HepG2 (cell line): ENCODE measurements at regions not wholly inside any gene's neighbourhood (a gene's known extent, or its start where the extent isn't known, plus 50 kb on each side); places are given as distances from the start of the nearest gene placed in this dataset.
"Not testable (repeated sequence)": the region's sequence is repeated elsewhere in the genome, so short reads cannot be mapped to it uniquely, and the experiment has no call there.

Experiments used
- SOX13 ChIP-seq, 3 experiments: fragments of 450-650 bp in 1 of 3; sonication (generic) in 1 of 3; formaldehyde crosslinking in 1 of 3; IDR thresholded peaks in 2 of 3; conservative IDR thresholded peaks in 1 of 3; 2 replicates each; pipeline versions ENCODE4 v1.5.0 to v1.6.1; 2016 to 2020; ENCODE audit warnings: antibody characterized with exemption in 1 of 3, mild to moderate bottlenecking in 1 of 3, missing compliant biosample characterization in 1 of 3, missing genetic modification reagents in 1 of 3, moderate library complexity in 1 of 3
- XRCC5 ChIP-seq: fragments of 200-400 bp; formaldehyde crosslinking; optimal IDR thresholded peaks from 2 replicates; pipeline ENCODE3; 2017; ENCODE audit warnings: mild to moderate bottlenecking, low read length
- ZNF274 ChIP-seq: sonication (generic); formaldehyde crosslinking; IDR thresholded peaks from 2 replicates; pipeline ENCODE4 v1.5.1; 2020; ENCODE audit warnings: mild to moderate bottlenecking, missing genetic modification reagents
- ZNF3 ChIP-seq: IDR thresholded peaks from 2 replicates; pipeline ENCODE4 v1.7.0; 2017; ENCODE audit warnings: inconsistent platforms
- ZNF790 ChIP-seq: sonication (generic); formaldehyde crosslinking; IDR thresholded peaks from 2 replicates; pipeline ENCODE4 v1.8.0; 2022; ENCODE audit warnings: missing genetic modification reagents, mild to moderate bottlenecking, borderline replicate concordance
- TF ChIP-seq, protein P1 (sequence below): sonication (generic); formaldehyde crosslinking; IDR thresholded peaks from 2 replicates; pipeline ENCODE4 v1.8.1; 2023; ENCODE audit warnings: mild to moderate bottlenecking, missing genetic modification reagents
- TF ChIP-seq, protein P2 (sequence below): sonication (generic); formaldehyde crosslinking; IDR thresholded peaks from 2 replicates; pipeline ENCODE4 v1.5.0; 2020; ENCODE audit warnings: missing genetic modification reagents, mild to moderate bottlenecking, borderline replicate concordance
- TF ChIP-seq, protein P3 (sequence below): sonication (generic); formaldehyde crosslinking; conservative IDR thresholded peaks from 2 replicates; pipeline ENCODE4 v1.8.1; 2023; ENCODE audit warnings: missing genetic modification reagents
- TF ChIP-seq, protein P4 (sequence below): sonication (generic); formaldehyde crosslinking; IDR thresholded peaks from 2 replicates; pipeline ENCODE4 v1.5.0; 2020; ENCODE audit warnings: mild to moderate bottlenecking, missing genetic modification reagents, moderate library complexity

DNA sequence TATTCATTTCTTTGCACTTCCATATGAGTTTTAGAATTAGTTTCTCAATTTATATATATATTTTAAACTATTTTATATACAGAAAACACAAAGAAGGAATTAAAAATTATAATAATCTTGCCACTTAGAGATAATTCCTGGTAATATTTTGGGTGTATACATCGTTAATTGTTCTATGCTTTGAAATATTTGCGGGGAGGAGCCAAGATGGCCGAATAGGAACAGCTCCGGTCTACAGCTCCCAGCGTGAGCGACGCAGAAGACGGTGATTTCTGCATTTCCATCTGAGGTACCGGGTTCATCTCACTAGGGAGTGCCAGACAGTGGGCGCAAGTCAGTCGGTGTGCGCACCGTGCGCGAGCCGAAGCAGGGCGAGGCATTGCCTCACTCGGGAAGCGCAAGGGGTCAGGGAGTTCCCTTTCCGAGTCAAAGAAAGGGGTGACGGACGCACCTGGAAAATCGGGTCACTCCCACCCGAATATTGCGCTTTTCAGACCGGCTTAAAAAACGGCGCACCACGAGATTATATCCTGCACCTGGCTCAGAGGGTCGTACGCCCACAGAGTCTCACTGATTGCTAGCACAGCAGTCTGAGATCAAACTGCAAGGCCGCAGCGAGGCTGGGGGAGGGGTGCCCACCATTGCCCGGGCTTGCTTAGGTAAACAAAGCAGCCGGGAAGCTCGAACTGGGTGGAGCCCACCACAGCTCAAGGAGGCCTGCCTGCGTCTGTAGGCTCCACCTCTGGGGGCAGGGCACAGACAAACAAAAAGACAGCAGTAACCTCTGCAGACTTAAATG, 197.1 kb upstream of the HAAO start:
- not testable (repeated sequence) for TF ChIP-seq ZNF3 (CRISPR knock-in tag); ZNF790 (CRISPR knock-in tag); XRCC5; ZNF274 (CRISPR knock-in tag); SOX13 (IDR thresholded peaks at IDR 0.05)
- TF ChIP-seq, protein P1, sequence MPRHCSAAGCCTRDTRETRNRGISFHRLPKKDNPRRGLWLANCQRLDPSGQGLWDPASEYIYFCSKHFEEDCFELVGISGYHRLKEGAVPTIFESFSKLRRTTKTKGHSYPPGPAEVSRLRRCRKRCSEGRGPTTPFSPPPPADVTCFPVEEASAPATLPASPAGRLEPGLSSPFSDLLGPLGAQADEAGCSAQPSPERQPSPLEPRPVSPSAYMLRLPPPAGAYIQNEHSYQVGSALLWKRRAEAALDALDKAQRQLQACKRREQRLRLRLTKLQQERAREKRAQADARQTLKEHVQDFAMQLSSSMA (CRISPR knock-in tag), result not testable (repeated sequence)
- TF ChIP-seq, protein P2, sequence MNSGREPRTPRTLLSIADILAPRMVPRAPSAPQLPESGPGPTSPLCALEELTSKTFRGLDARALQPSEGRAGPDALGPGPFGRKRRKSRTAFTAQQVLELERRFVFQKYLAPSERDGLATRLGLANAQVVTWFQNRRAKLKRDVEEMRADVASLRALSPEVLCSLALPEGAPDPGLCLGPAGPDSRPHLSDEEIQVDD, result not testable (repeated sequence)
- TF ChIP-seq, protein P3, sequence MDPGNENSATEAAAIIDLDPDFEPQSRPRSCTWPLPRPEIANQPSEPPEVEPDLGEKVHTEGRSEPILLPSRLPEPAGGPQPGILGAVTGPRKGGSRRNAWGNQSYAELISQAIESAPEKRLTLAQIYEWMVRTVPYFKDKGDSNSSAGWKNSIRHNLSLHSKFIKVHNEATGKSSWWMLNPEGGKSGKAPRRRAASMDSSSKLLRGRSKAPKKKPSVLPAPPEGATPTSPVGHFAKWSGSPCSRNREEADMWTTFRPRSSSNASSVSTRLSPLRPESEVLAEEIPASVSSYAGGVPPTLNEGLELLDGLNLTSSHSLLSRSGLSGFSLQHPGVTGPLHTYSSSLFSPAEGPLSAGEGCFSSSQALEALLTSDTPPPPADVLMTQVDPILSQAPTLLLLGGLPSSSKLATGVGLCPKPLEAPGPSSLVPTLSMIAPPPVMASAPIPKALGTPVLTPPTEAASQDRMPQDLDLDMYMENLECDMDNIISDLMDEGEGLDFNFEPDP (CRISPR knock-in tag), result not testable (repeated sequence)
- TF ChIP-seq SOX13 (CRISPR knock-in tag; conservative IDR thresholded peaks at IDR 0.05 in 1 of 2, IDR thresholded peaks at IDR 0.05 in 1 of 2), result peak in 1 of 2 experiments; percentile 65; a peak in 2 of 4 replicates
- TF ChIP-seq, protein P4, sequence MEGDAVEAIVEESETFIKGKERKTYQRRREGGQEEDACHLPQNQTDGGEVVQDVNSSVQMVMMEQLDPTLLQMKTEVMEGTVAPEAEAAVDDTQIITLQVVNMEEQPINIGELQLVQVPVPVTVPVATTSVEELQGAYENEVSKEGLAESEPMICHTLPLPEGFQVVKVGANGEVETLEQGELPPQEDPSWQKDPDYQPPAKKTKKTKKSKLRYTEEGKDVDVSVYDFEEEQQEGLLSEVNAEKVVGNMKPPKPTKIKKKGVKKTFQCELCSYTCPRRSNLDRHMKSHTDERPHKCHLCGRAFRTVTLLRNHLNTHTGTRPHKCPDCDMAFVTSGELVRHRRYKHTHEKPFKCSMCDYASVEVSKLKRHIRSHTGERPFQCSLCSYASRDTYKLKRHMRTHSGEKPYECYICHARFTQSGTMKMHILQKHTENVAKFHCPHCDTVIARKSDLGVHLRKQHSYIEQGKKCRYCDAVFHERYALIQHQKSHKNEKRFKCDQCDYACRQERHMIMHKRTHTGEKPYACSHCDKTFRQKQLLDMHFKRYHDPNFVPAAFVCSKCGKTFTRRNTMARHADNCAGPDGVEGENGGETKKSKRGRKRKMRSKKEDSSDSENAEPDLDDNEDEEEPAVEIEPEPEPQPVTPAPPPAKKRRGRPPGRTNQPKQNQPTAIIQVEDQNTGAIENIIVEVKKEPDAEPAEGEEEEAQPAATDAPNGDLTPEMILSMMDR (CRISPR knock-in tag), result 0 out of 2 replicates have a peak, but pooled peaks have one; percentile 12
